Muscle layer of duodenum (tissue), 2 donors: ENCODE measurements at regions not wholly inside any gene's neighbourhood (a gene's known extent, or its start where the extent isn't known, plus 50 kb on each side); places are given as distances from the start of the nearest gene placed in this dataset.
"Not testable (repeated sequence)": the region's sequence is repeated elsewhere in the genome, so short reads cannot be mapped to it uniquely, and the experiment has no call there.

Source experiments
- H3K27ac ChIP-seq: one replicate; pipeline ENCODE4 v1.7.0; 2013; ENCODE audit warnings: mild to moderate bottlenecking, low read length
- H3K27me3 ChIP-seq: one replicate; pipeline ENCODE4 v1.7.0; 2013; ENCODE audit warnings: low read depth, mild to moderate bottlenecking, control low read depth, low read length
- H3K36me3 ChIP-seq, 2 donors: one replicate each; pipeline ENCODE4 v1.7.0; 2013; ENCODE audit warnings: low read length in 2 of 2, control low read depth in 1 of 2, mild to moderate bottlenecking in 1 of 2; ENCODE audit not compliant: insufficient read depth in 2 of 2, control insufficient read depth in 1 of 2
- H3K4me1 ChIP-seq, 2 donors: one replicate each; pipeline ENCODE4 v1.7.0; 2013; ENCODE audit warnings: low read length in 2 of 2, mild to moderate bottlenecking in 2 of 2, control low read depth in 1 of 2, moderate library complexity in 1 of 2; ENCODE audit not compliant: insufficient read depth in 2 of 2, control insufficient read depth in 1 of 2
- H3K4me3 ChIP-seq, 2 donors: one replicate each; pipeline ENCODE4 v1.7.0; 2013; ENCODE audit warnings: low read length in 2 of 2, low read depth in 1 of 2, mild to moderate bottlenecking in 1 of 2
- H3K9me3 ChIP-seq, 2 donors: one replicate each; pipeline ENCODE4 v1.7.0; 2013; ENCODE audit warnings: low read length in 2 of 2, control low read depth in 1 of 2, mild to moderate bottlenecking in 1 of 2; ENCODE audit not compliant: control insufficient read depth in 1 of 2
- donor health status: healthy.

DNA sequence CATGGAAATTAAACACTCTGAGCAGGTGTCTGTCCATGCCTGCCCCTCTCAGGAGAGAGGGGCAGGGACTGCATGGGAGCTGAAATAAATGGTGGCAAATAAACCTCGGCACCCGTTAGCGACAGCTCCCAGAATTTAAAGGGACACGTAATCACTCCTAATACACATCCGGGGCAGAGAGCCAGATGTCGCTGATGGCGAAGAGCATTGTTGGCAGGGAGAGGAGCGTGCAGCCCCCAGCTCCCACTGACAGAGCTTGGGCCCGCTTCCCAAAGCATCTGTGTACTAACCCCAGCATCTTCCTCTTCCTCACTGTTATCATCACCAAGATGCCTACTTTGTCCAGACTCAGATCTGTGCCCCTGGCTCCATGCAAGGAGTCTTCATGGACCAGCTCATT is 85.8 kb downstream of the IRX5 start:
- Histone ChIP-seq H3K4me3 (no peak overlapping the region), H3K27ac (no peak overlapping the region), H3K36me3 (no peaks in the 10 kb centered on the region), H3K9me3 (no peaks in the 10 kb centered on the region), H3K27me3 (no peaks in the 10 kb centered on the region), H3K4me1 (no peaks in the 10 kb centered on the region)

DNA sequence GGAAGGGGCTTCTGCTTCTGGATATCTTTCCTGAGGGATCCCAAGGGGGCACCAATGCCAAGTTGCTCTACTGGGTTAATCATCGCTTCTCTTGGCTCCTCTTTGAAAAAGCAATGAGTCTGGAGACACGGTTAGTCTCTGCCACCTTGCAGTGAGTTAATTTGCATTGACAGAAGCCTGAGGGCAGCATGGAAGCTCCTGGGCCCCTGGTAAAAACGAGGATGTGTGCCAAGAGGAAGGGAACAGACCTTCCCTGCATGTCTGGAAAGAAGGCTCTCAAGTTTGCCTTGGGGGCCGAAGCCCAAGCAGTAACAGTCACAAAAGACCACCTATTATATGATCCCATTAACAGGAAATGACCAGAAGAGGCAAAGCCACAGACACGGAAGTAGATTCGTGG is 86.7 kb downstream of the IRX5 start:
- Histone ChIP-seq H3K4me1 (no peaks in the 10 kb centered on the region), H3K4me3 (no peak overlapping the region), H3K27me3 (no peaks in the 10 kb centered on the region), H3K9me3 (no peaks in the 10 kb centered on the region), H3K36me3 (no peaks in the 10 kb centered on the region), H3K27ac (no peak overlapping the region)

GRCh38 chr16:55018881-55019280 is 88.2 kb downstream of the IRX5 start:
- Histone ChIP-seq H3K36me3 (no peaks in the 10 kb centered on the region), H3K9me3 (no peaks in the 10 kb centered on the region), H3K27me3 (no peaks in the 10 kb centered on the region), H3K4me1 (no peaks in the 10 kb centered on the region), H3K4me3 (no peak overlapping the region), H3K27ac (no peak overlapping the region)

DNA sequence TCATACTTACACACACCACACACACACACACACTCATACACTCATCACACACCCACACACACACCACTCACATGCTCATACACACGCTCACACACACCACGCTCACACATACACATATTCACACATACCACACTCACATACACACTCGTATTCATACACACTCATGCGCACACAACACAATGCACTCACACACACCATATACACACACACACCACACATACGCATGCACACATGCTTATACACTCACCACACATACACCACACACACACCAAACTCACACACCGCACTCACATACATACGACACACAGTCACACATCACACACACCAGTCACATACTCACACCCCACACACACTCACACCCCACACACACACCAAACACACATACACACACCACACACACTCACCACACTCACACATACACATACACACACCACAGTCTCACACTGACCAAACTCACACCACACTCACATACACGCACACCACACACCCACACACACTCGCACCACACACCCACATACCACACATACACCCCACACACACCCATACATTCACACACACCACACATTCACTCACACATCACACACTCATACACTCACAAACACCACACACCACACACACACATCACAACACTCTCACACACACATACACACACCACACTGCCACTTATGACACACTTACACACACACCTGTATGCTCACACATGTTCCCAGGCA is 88.9 kb downstream of the IRX5 start:
- Histone ChIP-seq H3K36me3 (no peaks in the 10 kb centered on the region), H3K4me1 (no peaks in the 10 kb centered on the region), H3K9me3 (no peaks in the 10 kb centered on the region), H3K27ac (no peak overlapping the region), H3K27me3 (no peaks in the 10 kb centered on the region), H3K4me3 (no peak overlapping the region)

DNA sequence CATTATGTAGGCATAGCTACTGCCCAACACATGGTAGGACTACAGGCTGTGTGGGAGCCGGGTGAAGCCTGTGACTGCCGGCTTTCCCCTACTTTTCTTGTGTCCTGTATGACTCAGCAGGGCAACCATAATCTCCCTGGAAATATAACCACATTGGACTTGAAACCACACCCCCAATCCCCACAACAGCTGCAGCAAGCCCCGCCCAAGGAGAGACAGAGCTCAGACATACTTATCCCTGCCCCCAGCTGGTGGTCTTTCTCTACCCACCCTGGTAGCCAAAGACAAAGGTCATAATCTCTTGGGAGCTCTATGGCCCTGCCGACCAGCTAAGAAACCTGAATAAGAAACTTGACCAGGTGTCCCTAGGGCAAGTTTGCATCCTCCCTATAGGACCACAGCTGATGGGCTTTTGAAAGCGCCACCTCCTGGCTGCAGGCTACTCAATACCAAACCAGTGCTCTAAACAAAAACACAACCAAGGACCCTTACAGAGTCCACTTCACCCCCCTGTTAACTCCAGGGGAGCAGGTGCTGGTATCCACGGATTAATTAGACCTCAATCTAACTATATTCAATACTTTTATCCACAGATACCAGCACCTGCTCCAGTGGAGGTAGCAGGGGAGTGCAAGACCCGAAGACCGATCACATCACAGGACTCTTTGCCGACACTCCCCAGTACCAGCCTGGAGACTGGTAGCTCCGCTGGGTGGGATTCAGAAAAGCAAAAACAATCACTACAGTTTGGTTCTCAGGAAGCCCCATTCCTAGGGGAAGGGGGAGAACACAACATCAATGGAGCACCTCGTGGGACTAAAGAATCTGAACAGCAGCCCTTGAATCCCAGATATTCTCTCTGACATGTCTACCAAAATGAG is 91.2 kb downstream of the IRX5 start:
- no peaks in the 10 kb centered on the region for H3K4me1 ChIP-seq
- no peaks in the 10 kb centered on the region for H3K36me3 ChIP-seq
- H3K4me3 ChIP-seq: no peak overlapping the region
- H3K9me3 ChIP-seq: no peaks in the 10 kb centered on the region
- no peaks in the 10 kb centered on the region for H3K27me3 ChIP-seq
- H3K27ac ChIP-seq: no peak overlapping the region

GRCh38 chr16:55027260-55027659 is 96.6 kb downstream of the IRX5 start:
- H3K9me3 ChIP-seq, H3K36me3 ChIP-seq, H3K27me3 ChIP-seq, H3K4me1 ChIP-seq, H3K27ac ChIP-seq, H3K4me3 ChIP-seq: not testable (repeated sequence)

DNA sequence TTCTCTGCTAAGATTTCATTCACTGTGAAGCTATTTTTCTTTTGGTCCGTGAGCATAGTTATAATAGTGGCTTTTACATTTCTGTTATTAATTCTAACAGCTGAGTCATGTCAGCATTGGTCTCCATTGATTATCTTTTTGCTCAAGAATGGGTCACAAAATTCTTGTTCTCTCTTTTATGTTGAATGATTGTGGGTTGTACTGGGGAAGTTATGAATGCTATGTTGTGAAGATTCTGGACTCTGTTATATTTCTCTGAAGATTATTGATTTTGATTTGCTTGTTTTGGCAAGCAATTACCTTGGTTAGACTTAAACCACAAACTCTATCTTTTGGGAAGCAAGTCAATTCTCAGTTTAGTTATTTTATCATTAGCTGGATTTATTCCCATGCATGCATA is 98.8 kb downstream of the IRX5 start:
- Histone ChIP-seq H3K36me3 (no peaks in the 10 kb centered on the region), H3K9me3 (peaks cover 0 to 10% of the 10 kb centered on the region in 2 donors), H3K4me3 (no peak overlapping the region), H3K4me1 (no peaks in the 10 kb centered on the region), H3K27me3 (no peaks in the 10 kb centered on the region), H3K27ac (no peak overlapping the region)

DNA sequence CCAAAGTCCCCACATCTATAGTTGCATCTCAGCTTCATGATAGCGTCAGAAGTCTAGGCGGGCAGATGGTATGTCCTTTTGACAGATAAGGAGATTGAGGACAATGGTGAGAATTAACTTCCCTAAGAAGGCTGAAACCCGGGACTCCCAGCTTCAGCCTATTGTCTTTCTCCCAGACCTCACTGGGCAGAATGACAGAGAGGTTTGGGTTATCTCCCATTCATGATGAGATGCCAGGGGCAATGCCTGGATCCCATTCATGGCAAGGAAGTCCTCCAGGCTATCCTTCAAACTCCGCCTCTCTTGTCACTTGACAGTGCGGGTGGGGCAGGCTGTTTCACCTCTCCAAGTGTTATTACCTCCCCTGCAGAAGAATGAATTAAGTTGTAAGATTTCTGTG is 100.3 kb downstream of the IRX5 start:
- no peaks in the 10 kb centered on the region for H3K36me3 ChIP-seq
- H3K27me3 ChIP-seq: no peaks in the 10 kb centered on the region
- H3K4me1 ChIP-seq: no peaks in the 10 kb centered on the region
- no peak overlapping the region for H3K27ac ChIP-seq
- peaks cover 0 to 10% of the 10 kb centered on the region in 2 donors for H3K9me3 ChIP-seq
- H3K4me3 ChIP-seq: no peak overlapping the region

GRCh38 chr16:55031481-55031880 is 100.8 kb downstream of the IRX5 start:
- no peak overlapping the region for H3K4me3 ChIP-seq
- H3K27me3 ChIP-seq: no peaks in the 10 kb centered on the region
- no peaks in the 10 kb centered on the region for H3K4me1 ChIP-seq
- no peaks in the 10 kb centered on the region for H3K36me3 ChIP-seq
- H3K9me3 ChIP-seq: peaks cover 0 to 10% of the 10 kb centered on the region in 2 donors
- no peak overlapping the region for H3K27ac ChIP-seq

GRCh38 chr16:55033225-55034156 is 102.8 kb downstream of the IRX5 start:
- Histone ChIP-seq H3K36me3 (no peaks in the 10 kb centered on the region), H3K27me3 (no peaks in the 10 kb centered on the region), H3K4me3 (no peak overlapping the region), H3K27ac (no peak overlapping the region), H3K9me3 (peaks cover 0 to 5% of the 10 kb centered on the region in 2 donors), H3K4me1 (no peaks in the 10 kb centered on the region)

- Histone ChIP-seq H3K36me3 (no peaks in the 10 kb centered on the region), H3K4me1 (no peaks in the 10 kb centered on the region), H3K4me3 (no peak overlapping the region), H3K27ac (no peak overlapping the region), H3K27me3 (no peaks in the 10 kb centered on the region), H3K9me3 (no peaks in the 10 kb centered on the region)
Observed at GRCh38 chr16:55035029-55035428, 104.4 kb downstream of the IRX5 start.
